ENCODE measurements at regions not wholly inside any gene's neighbourhood (a gene's known extent, or its start where the extent isn't known, plus 50 kb on each side); places are given as distances from the start of the nearest gene placed in this dataset.

DNA sequence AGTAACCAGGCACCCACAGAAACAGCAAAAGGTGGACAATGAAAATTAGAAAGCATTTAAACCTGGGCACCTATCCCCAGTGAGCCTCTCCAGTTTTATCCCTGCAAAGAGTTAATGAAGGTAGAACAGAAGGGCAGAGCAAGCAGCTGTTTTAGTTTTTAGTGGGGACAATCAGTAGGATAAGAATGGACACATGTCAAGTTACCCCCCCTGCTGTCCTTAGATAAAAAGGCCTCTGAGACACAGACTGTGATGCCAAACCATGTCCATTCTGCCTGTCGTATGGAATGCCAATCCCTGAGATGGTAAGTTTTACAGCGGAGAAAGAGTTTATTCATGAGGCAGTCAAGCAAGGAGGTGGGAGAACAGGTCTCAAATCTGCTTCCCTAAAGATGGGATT lies 162.6 kb upstream of the AGR3 start:
- TF ChIP-seq CHD2 (IDR thresholded peaks at IDR 0.05; ENCODE audit: low read length, partially characterized antibody) (no peak), CTCF (IDR thresholded peaks at IDR 0.05) (no peak), POLR2A (IDR thresholded peaks at IDR 0.05; ENCODE audit: low read length) (no peak), SREBF2 (IDR thresholded peaks at IDR 0.05) (no peak)
